Sigmoid colon (tissue), 6 donors: ENCODE measurements at regions not wholly inside any gene's neighbourhood (a gene's known extent, or its start where the extent isn't known, plus 50 kb on each side); places are given as distances from the start of the nearest gene placed in this dataset.

ENCODE experiments used
- DNase-seq: peaks from one replicate; pipeline ENCODE4 v3.0.0-alpha.2; 2019
- H3K27ac ChIP-seq, 4 donors: fragments of 200-600 bp; sonication (generic); one replicate each; pipeline ENCODE4 v1.5.1; 2016 to 2019; ENCODE audit warnings: mild to moderate bottlenecking in 1 of 4
- H3K27me3 ChIP-seq, 3 donors: fragments of 200-600 bp; sonication (generic); one replicate each; pipeline ENCODE4 v1.5.1; 2019; ENCODE audit warnings: mild to moderate bottlenecking in 1 of 3
- H3K36me3 ChIP-seq, 4 donors: fragments of 200-600 bp; sonication (generic); one replicate each; pipeline ENCODE4 v1.5.1; 2016 to 2019
- H3K4me1 ChIP-seq, 4 donors: fragments of 200-600 bp; sonication (generic); one replicate each; pipeline ENCODE4 v1.5.1; 2017 to 2019
- H3K4me3 ChIP-seq, 4 donors: fragments of 200-600 bp; sonication (generic); one replicate each; pipeline ENCODE4 v1.5.1; 2017 to 2019; ENCODE audit warnings: mild to moderate bottlenecking in 2 of 4, moderate library complexity in 1 of 4
- H3K9me3 ChIP-seq, 4 donors: fragments of 200-600 bp in 3 of 4; sonication (generic) in 3 of 4; one replicate each; pipeline versions ENCODE4 v1.5.1 to v1.6.1; 2013 to 2019
- EP300 ChIP-seq, 4 donors: sonication (generic); formaldehyde crosslinking; IDR thresholded peaks; one replicate each; pipeline ENCODE4 v1.6.1; 2017; ENCODE audit warnings: antibody characterized with exemption in 4 of 4
- POLR2A ChIP-seq, 2 donors: fragments of 450-650 bp; IDR thresholded peaks; one replicate each; pipeline ENCODE4 v1.6.1; 2016; ENCODE audit warnings: antibody characterized with exemption in 2 of 2, mild to moderate bottlenecking in 2 of 2, moderate library complexity in 2 of 2
- POLR2AphosphoS5 ChIP-seq, 4 donors: sonication (generic); formaldehyde crosslinking; IDR thresholded peaks; one replicate each; pipeline ENCODE4 v1.6.1; 2017; ENCODE audit warnings: antibody characterized with exemption in 4 of 4
- WGBS, 2 donors: extraction: QIAGEN DNeasy Blood & Tissue Kit; methylation state at CpG; one replicate each; pipeline ENCODE4 v1.1.7; 2013; 5-methylcytosine and 5-hydroxymethylcytosine counted together
- intact Hi-C: fragments of 100-400 bp; cut with DNase I; formaldehyde crosslinking; loops from one replicate; pipeline ENCODE4 v1.15.1; 2023
- TF ChIP-seq, protein P1 (sequence below), 4 experiments: fragments of 450-650 bp in 3 of 4; fragments of 200-600 bp in 1 of 4; IDR thresholded peaks; one replicate each; pipeline ENCODE4 v1.5.1; 2016 to 2019; ENCODE audit warnings: antibody characterized with exemption in 4 of 4, mild to moderate bottlenecking in 3 of 4, moderate library complexity in 2 of 4
- donor health status: healthy with polysubstance abuse.
- donor health status: healthy.

- Histone ChIP-seq H3K27ac (no peak overlapping the region), H3K36me3 (no peaks in the 10 kb centered on the region), H3K4me1 (no peaks in the 10 kb centered on the region), H3K9me3 (no peaks in the 10 kb centered on the region), H3K4me3 (no peak overlapping the region), H3K27me3 (no peaks in the 10 kb centered on the region)
- 84 to 87% methylated on average over 2 of the region's 2 CpGs for WGBS, 2 donors
- TF ChIP-seq POLR2AphosphoS5 (IDR thresholded peaks at IDR 0.05), result no peak
- TF ChIP-seq POLR2A (IDR thresholded peaks at IDR 0.05), result no peak
- DNase-seq, result no peak
- intact Hi-C loops, result loop anchor here (10.0 kb wide), 1 partner anchor 1264 kb away; no protein-coding TSS in a partner anchor
Observed at GRCh38 chr19:30780456-30780855, 408.3 kb downstream of the ZNF536 start.

DNA sequence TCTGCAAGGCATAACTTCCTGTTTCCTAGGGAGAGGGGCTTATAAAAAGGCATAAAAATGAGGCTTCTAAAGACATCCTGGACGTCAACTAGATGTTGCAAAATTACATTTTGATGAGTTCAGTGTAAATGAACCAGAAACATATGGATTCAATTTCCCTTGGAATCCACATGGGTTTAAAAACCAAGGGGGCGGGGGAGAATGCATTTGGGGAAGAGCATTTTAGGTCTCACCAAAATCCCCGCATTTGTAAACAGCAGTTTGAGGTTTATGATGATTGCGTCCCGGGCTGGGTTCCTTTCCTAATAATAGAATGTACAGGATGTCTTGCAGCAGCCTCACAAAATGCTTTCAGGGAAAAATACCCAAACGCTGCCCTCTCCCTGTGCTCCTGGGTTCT is 407.8 kb downstream of the ZNF536 start:
- H3K9me3 ChIP-seq, result no peaks in the 10 kb centered on the region
- no peak overlapping the region for H3K27ac ChIP-seq
- 50 to 62% methylated on average over 6 of the region's 6 CpGs for WGBS, 2 donors
- H3K27me3 ChIP-seq, result no peaks in the 10 kb centered on the region
- no peaks in the 10 kb centered on the region for H3K36me3 ChIP-seq
- no peak overlapping the region for H3K4me3 ChIP-seq
- DNase-seq, result no peak
- no peak for TF ChIP-seq POLR2A (IDR thresholded peaks at IDR 0.05)
- TF ChIP-seq, protein P1, sequence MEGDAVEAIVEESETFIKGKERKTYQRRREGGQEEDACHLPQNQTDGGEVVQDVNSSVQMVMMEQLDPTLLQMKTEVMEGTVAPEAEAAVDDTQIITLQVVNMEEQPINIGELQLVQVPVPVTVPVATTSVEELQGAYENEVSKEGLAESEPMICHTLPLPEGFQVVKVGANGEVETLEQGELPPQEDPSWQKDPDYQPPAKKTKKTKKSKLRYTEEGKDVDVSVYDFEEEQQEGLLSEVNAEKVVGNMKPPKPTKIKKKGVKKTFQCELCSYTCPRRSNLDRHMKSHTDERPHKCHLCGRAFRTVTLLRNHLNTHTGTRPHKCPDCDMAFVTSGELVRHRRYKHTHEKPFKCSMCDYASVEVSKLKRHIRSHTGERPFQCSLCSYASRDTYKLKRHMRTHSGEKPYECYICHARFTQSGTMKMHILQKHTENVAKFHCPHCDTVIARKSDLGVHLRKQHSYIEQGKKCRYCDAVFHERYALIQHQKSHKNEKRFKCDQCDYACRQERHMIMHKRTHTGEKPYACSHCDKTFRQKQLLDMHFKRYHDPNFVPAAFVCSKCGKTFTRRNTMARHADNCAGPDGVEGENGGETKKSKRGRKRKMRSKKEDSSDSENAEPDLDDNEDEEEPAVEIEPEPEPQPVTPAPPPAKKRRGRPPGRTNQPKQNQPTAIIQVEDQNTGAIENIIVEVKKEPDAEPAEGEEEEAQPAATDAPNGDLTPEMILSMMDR (IDR thresholded peaks at IDR 0.05), result no peak
- TF ChIP-seq EP300 (IDR thresholded peaks at IDR 0.05), result no peak
- no peak for TF ChIP-seq POLR2AphosphoS5 (IDR thresholded peaks at IDR 0.05)
- no peaks in the 10 kb centered on the region for H3K4me1 ChIP-seq
- intact Hi-C loops, result loop anchor here (10.0 kb wide), 1 partner anchor 1265 kb away; no protein-coding TSS in a partner anchor

GRCh38 chr19:30778961-30779715 is 407.0 kb downstream of the ZNF536 start:
- 83 to 90% methylated on average over 14 of the region's 14 CpGs for WGBS, 2 donors
- intact Hi-C loops, result no loop called here
- TF ChIP-seq, protein P1 (IDR thresholded peaks at IDR 0.05), result no peak
- no peak for TF ChIP-seq POLR2AphosphoS5 (IDR thresholded peaks at IDR 0.05)
- TF ChIP-seq EP300 (IDR thresholded peaks at IDR 0.05), result no peak
- TF ChIP-seq POLR2A (IDR thresholded peaks at IDR 0.05), result no peak
- Histone ChIP-seq H3K9me3 (no peaks in the 10 kb centered on the region), H3K27ac (no peak overlapping the region), H3K4me3 (no peak overlapping the region), H3K36me3 (no peaks in the 10 kb centered on the region), H3K27me3 (no peaks in the 10 kb centered on the region), H3K4me1 (no peaks in the 10 kb centered on the region)
- no peak for DNase-seq

DNA sequence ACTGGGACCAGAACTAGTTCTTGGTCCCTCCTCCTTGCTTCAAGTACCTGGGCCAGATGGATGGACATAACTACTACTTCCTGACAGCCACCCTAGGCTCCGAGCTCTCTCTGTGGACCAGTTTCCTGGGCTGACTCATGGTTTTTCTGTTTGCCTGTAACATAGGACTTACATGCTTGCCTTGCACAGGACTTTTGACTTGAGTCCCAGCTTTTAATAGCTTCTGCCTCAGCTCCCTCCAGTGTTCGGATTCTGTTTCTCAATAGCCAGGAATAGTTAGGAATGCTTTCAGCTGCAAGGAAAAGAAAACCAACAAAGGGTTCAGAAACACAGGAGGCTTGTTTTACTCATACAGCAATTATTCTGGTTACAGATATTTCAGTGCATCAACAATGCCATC is 405.9 kb downstream of the ZNF536 start:
- intact Hi-C loops, result no loop called here
- no peaks in the 10 kb centered on the region for H3K9me3 ChIP-seq
- 73 to 76% methylated on average over 2 of the region's 2 CpGs for WGBS, 2 donors
- no peak overlapping the region for H3K27ac ChIP-seq
- H3K27me3 ChIP-seq, result no peaks in the 10 kb centered on the region
- TF ChIP-seq POLR2AphosphoS5 (IDR thresholded peaks at IDR 0.05) (no peak), POLR2A (IDR thresholded peaks at IDR 0.05) (no peak), EP300 (IDR thresholded peaks at IDR 0.05) (no peak)
- TF ChIP-seq, protein P1 (IDR thresholded peaks at IDR 0.05), result no peak
- H3K4me1 ChIP-seq, result no peaks in the 10 kb centered on the region
- H3K36me3 ChIP-seq, result no peaks in the 10 kb centered on the region
- DNase-seq, result no peak
- H3K4me3 ChIP-seq, result no peak overlapping the region

GRCh38 chr19:30775956-30776355 is 403.8 kb downstream of the ZNF536 start:
- Histone ChIP-seq H3K4me3 (no peak overlapping the region), H3K36me3 (no peaks in the 10 kb centered on the region), H3K27ac (no peak overlapping the region), H3K27me3 (no peaks in the 10 kb centered on the region), H3K9me3 (peaks cover 0 to 4% (median 0%) of the 10 kb centered on the region in 4 donors), H3K4me1 (no peaks in the 10 kb centered on the region)
- DNase-seq, result no peak
- intact Hi-C loops, result no loop called here
- 64 to 72% methylated on average over 4 of the region's 4 CpGs for WGBS, 2 donors
- TF ChIP-seq POLR2A (IDR thresholded peaks at IDR 0.05), result no peak
- TF ChIP-seq POLR2AphosphoS5 (IDR thresholded peaks at IDR 0.05), result no peak
- TF ChIP-seq, protein P1 (IDR thresholded peaks at IDR 0.05), result no peak
- TF ChIP-seq EP300 (IDR thresholded peaks at IDR 0.05), result no peak
